ENCODE measurements at regions not wholly inside any gene's neighbourhood (a gene's known extent, or its start where the extent isn't known, plus 50 kb on each side); places are given as distances from the start of the nearest gene placed in this dataset.

DNA sequence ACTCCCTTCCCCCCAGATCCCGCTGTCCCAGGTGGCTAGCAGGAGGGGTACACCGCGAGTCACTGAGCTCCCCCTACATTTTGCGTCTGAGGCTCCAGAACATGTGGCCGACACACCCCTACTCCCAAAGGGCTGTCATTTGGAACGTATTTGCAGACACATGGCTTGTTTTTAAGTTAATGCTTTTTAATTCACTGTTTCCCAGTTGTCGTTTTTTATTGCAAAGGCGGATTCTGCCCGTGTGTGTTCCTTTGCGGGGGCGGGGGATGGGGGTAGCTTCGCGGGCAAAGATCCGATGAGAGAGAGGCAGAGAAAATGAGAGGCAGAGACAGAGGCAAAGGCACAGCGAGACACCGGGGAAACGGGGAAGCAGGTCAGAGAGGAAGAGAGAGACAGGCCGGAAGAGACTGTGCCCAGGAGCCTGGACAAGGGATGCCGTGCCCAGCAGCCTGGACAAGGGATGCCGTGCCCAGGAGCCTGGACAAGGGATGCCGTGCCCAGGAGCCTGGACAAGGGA, 270.2 kb downstream of the FOXD2 start:
- TF ChIP-seq POLR2AphosphoS5 (IDR thresholded peaks at IDR 0.05; ENCODE audit: low read depth, low read length), result no peak
- no peak for TF ChIP-seq POLR2A (IDR thresholded peaks at IDR 0.05; ENCODE audit: low read depth, low read length)
- TF ChIP-seq SPI1 (IDR thresholded peaks at IDR 0.05; ENCODE audit: low read depth, low read length), result no peak

Data from GM12891 (cell line).